MM.1S (cell line): ENCODE measurements at regions not wholly inside any gene's neighbourhood (a gene's known extent, or its start where the extent isn't known, plus 50 kb on each side); places are given as distances from the start of the nearest gene placed in this dataset.

ENCODE experiments used
- EZH2 ChIP-seq: fragments of 300-600 bp; sonication (generic); optimal IDR thresholded peaks from 2 replicates; pipeline ENCODE3; 2017; ENCODE audit warnings: low read depth, mild to moderate bottlenecking, antibody characterized with exemption, low read length, mixed read lengths
- EZH2phosphoT487 ChIP-seq: fragments of 300-600 bp; sonication (generic); IDR thresholded peaks from 2 replicates; pipeline ENCODE4 v1.6.1; 2018; ENCODE audit warnings: antibody characterized with exemption, low read length
- TF ChIP-seq, protein P1 (sequence below): fragments of 300-600 bp; sonication (generic); IDR thresholded peaks from 2 replicates; pipeline ENCODE4 v1.5.1; 2016; ENCODE audit warnings: antibody characterized with exemption, low read length, mixed read lengths

DNA sequence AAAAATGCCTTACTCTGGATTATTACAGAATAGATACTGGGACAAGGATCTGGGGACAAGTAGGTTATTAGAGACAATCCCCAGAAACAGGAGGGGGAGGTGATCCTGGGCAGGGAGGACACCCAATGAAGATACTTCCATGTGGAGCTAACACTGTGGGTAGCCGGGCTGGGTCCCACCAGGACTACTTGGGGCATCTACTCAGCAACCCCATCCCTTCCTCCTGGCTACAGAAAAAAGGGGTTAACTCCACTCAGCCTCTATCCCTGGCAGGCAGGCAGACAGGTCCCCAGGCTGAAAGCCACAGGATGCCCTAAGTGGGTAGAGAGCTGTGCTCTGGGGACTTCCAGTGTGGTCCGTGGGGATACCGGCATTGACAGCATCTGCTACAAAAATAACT is 68.0 kb upstream of the NXT1 start:
- TF ChIP-seq EZH2phosphoT487 (no peak), EZH2 (no peak)
- TF ChIP-seq, protein P1, sequence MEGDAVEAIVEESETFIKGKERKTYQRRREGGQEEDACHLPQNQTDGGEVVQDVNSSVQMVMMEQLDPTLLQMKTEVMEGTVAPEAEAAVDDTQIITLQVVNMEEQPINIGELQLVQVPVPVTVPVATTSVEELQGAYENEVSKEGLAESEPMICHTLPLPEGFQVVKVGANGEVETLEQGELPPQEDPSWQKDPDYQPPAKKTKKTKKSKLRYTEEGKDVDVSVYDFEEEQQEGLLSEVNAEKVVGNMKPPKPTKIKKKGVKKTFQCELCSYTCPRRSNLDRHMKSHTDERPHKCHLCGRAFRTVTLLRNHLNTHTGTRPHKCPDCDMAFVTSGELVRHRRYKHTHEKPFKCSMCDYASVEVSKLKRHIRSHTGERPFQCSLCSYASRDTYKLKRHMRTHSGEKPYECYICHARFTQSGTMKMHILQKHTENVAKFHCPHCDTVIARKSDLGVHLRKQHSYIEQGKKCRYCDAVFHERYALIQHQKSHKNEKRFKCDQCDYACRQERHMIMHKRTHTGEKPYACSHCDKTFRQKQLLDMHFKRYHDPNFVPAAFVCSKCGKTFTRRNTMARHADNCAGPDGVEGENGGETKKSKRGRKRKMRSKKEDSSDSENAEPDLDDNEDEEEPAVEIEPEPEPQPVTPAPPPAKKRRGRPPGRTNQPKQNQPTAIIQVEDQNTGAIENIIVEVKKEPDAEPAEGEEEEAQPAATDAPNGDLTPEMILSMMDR = no peak
